Inferior parietal cortex (tissue), 1 donor: ENCODE measurements at regions not wholly inside any gene's neighbourhood (a gene's known extent, or its start where the extent isn't known, plus 50 kb on each side); places are given as distances from the start of the nearest gene placed in this dataset.
"Not testable (repeated sequence)": the region's sequence is repeated elsewhere in the genome, so short reads cannot be mapped to it uniquely, and the experiment has no call there.

ENCODE experiments used
- DNase-seq: peaks from one replicate; pipeline ENCODE4 v3.0.0-alpha.2; 2016; ENCODE audit errors: extremely low spot score

DNA sequence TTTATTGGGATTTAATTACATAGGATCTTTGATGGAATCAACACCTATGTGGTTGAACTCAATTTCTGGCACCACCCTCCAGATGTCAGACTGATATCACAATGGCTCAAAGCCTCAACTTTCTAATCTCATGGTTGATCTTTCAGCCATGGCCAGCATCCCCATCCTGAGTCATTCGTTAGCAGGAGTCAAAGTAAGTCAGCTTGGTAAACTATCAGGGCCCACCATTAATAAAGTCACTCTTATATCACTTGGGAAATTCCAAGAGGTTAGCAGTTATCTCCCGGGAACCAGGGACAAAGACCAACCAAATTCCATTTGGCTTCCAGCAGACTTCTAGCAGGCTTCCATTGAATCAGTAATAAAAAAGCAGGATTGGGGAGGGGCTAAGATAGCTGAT lies 50.7 kb upstream of the TNFSF4 start:
- DNase-seq: no peak

DNA sequence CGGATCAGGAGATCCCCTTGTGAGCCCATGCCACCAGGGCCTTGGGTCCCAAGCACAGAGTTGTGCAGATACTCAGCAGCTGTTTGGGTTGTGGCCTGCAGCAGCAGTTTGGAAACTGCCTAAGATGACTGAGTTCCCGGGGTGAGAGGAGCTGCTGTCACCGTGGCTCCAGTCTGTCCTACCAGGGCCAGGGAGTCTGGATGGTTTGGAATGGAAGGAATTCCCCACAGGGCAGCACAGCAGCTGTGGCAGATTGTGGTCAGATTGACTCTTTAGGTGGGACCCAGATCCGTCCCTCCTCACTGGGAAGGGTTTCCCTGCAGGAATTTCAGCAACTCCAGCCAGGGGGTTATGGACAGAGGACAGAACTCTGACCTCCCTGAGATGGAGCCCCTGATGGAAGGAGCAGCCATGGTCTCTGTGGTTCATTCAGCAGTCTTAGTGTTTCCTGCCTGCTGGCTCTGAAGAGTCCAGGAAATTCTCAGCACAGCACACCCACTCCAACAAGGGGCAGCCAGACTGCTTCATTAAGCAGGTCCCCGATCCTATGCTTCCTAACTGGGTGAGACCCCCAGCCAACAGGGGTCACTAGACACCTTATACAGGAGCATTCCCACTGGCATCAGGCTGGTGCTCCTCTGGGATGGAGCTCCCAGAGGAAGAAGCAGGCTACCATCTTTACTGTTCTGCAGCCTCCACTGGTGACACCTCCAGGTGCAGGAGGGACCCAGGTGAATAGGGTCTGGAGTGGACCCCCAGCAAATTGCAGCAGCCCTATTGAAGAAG lies 51.5 kb upstream of the TNFSF4 start:
- no peak for DNase-seq

DNA sequence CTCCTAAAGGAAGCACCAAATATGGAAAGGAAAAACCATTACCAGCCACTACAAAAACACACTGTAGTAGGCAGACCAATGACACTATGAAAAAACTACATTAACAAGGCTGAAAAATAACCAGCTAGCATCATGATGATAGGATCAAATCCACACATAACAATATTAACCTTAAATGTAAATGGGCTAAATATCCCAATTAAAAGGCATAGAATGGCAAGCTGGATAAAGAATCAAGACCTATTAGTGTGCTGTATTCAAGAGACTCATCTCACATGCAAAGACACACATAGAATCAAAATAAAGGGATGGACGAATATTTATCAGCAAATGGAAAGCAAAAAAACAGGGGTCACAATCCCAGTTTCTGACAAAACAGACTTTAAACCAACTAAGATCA lies 53.2 kb upstream of the TNFSF4 start:
- DNase-seq: not testable (repeated sequence)

DNA sequence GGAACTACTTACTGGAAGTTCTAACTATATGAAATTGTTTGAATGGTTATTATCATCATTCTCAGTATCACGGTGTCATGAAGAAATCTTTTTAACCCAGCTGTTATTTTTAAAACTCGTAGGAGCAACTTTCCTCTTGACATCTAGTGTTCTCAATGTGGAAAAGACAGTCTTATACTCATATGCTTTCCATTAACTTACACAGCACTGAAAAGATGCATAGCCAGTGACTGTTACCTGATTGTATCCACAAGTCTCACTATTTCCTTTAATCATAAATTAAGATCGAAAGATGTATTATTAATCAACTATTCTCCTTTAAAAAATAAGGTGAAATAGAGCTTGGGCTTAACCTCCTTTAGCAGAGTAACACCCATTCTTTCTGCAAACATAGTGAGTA lies 59.7 kb upstream of the TNFSF4 start:
- DNase-seq: no peak

DNA sequence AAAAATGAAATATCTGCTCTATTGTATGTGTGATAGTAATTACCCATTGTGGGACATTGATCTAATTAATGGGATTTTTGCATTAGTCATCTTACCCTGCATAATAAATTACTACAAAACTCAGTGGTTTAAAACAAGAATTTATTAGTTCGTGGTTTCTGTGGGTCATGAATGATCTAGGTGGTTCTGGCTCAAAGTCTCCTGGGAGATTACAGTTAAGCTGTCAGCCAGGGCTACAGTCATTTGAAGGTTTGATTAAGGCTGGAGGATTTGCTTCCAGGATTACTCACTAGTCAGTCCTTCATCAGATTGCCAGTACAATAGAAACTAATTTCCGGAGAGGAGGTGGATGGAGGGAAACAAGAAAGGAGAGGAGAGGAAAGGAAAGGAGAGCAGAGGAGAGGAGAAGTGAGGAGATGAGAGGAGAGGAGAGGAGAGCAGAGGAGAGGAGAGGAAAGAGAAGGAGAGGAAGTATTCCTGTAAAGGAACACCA lies 60.4 kb upstream of the TNFSF4 start:
- DNase-seq: no peak

DNA sequence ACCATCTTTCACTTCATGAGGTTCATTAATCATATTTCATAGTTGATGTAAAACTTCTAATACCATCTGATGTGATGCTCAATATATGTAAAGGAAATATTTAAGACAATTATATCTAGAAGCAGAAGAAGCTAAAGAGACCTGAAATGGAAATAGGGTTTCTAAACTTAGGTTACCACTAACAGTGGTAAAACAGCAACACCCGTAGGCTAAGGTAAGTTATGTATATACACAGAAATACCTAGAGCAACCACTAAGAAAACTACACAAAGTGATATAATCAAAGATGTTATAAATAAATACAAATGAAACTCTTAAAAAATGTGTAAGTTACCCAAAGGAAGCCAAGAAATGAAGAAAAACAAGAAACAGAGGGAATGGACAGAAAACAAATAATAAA lies 61.1 kb upstream of the TNFSF4 start:
- no peak for DNase-seq

DNA sequence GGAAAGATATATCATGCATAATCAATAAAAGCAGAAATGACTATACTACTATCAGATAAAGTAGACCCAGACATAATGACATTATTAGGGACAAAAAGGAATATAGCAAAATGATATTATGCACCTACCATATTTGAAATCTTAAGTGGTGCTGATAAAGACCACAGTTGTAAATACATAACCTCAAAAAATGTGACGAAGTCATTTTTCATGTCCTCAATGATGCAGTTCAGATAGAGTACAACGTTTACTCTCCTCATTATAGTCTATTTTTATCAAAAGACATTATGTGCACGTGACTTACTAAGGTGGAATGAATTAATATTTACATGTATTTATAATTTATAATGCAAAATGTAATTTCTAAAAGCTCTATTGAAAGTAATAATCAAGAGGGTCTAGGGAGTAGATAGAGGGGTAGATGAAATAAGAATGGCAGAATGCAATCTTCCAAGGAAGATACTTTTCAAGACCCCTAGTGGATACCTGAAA lies 61.7 kb upstream of the TNFSF4 start:
- no peak for DNase-seq

DNA sequence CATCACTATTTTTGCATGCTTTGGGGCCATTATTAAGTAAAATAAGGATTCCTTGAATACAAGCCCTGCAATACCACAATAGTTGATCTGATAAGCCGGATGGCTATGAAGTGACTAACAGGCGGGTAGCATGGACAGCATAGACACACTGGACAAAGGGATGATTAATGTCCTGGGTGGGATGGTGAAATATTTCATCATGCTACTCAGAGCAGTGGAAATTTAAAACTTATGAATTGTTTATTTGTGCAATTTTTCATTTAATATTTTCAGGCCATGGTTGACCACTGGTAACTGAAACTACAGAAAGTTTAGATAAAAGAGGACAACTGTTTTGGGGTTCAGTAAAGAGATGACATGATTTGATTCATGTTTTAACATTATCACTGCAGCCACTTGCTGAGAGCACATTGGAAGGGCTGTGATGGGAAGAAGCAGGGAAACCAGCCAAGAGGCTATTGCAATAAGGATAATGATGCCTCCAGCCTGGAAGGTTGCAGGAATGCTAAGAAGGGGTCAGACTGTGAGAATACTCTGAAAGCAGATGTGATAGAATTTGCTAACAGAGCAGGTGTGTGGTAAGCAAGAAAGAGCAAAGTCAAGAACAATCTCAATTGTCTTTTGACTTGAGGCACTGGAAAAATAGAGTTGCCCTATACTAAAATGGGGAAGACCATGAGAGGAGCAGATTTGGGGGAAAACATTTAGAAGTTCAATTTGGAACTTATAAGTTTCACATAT lies 62.5 kb upstream of the TNFSF4 start:
- no peak for DNase-seq

DNA sequence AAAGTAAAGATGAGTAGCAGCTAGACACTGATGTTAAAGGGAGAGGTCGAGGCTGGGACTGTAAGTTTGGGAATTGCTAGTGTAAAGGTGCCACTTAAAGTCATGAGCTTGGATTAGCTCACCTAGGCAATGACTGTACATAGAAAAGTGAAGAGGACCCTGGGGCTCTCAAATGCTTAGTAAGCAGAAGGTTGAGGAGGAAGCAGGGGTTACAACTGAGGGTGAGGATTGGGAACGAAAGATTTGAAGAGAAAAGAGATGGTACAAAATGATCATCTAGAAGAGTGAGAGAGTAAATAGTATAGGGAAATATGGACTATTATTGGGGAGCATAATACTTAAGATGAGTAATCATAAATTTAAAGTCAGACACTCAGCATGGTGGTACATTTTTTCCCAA lies 63.1 kb upstream of the TNFSF4 start:
- DNase-seq: no peak

DNA sequence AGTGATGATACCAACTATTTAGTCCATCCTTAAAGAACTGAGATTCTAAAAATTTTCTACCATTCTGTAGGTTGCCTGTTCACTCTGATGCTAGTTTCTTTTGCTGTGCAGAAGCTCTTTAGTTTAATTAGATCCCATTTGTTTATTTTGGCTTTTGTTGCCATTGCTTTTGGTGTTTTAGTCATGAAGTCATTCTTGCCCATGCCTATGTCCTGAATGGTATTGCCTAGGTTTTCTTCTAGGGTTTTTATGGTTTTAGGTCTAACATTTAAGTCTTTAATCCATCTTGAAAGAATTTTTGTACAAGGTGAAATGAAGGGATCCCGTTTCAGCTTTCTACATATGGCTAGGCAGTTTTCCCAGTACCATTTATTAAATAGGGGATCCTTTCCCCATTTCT lies 63.9 kb upstream of the TNFSF4 start:
- not testable (repeated sequence) for DNase-seq

DNA sequence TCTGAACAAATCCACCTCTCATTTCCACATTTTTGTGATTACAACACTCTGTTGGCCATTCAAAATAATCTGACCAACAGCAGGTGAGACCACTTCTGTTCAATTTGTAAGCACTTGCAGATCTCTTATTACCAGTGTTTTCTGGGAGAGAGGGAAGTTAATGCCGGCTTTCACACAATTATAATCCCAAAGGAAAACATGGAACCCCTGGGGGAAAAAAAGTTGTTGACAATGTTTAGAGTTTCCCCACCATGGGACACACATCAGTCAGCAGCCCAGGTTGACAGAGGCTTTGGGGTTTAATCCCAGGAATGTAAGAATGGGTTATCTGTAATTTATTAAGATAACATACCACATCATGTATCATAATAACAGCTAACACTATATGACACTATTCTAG lies 68.4 kb upstream of the TNFSF4 start:
- DNase-seq: no peak

DNA sequence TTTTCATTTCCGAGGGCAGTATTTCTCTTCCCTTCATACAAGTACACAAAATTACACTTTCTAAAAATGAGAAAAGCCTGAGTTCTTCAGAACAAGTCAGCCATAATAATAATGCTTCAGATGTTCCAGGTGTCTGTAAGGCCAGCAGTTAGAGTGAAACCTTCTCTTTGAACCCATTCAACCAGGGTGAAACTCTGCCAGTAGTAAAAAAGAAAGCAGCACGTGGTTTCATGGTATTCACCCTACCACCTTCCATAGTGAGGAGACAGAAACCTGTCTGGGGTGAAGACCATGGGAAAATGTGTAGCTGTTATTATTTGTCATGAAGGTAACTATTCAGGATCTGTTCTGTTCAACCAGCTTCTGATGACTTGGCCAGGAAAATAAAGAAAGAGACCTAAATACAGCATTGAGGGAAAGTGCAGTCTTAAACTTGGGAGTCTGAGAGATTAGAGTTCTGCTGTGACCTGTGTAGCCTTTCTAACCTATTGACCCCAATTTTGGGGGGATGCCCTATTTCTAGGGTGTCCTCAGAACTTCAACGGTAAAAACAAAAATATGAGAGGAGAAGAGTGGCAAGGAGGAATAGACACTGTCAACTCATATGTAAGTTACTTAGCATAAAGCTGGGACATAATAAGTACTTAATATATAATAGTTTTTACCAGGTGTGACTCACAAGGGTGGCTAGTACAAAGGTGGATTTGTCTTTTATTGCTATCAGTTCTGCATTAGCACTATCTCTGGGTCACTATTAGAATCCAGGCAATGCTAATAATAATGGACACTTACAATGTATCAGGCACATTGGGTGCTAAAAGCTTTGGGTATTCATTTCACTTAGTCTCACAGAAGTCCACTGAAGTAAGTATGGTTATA lies 70.0 kb upstream of the TNFSF4 start:
- no peak for DNase-seq

DNA sequence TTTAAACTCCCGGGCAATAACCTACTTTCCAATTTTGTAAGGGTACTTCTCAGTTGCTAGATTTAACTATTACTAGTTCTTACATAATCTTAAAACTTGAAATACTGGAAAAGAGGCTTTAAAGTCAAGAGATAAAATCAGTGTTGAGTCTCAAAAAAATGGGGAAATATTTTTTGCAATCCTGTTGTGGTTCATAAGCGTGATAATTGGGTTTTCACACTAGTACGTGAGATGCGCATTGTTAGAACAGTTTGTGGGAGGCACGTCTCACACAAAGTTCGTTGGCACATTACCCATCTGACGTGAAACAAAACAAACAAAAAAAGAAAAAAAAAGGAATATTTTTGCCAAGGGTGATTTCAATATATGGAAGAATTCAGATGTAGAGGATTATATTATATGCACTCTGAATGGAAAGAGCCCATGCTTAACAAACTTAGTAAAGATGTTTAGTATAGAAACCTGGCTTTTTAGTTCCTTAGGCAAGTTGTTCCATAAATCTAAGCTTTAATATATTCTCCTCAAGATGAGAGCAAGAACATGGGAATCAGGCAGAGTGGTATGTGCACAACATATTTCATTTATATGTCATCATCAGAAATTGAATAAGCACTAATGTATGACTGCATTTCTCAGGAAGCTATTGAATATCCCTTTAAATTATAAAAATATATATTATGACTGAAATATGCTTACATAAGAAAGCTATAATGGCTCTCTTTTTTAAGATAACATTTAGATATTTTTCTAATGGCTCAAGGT lies 73.9 kb upstream of the TNFSF4 start:
- DNase-seq: no peak

DNA sequence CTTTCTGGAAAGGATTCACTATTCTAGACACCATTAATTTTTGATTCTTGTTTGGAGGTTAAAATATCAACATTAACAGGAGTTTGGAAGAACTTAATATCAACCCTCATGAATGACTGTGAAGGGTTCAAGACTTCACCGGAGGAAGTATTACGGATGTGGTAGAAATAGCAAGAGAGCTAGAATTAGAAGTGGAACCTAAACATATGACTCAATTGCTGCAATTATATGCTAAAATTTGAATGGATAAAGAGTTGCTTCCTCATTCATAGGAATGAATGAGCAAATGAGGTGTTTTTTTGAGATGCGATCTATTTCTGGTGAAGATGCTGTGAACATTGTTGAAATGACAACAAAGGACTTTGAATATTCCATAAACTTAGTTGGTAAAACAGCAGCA lies 77.9 kb upstream of the TNFSF4 start:
- DNase-seq: no peak

DNA sequence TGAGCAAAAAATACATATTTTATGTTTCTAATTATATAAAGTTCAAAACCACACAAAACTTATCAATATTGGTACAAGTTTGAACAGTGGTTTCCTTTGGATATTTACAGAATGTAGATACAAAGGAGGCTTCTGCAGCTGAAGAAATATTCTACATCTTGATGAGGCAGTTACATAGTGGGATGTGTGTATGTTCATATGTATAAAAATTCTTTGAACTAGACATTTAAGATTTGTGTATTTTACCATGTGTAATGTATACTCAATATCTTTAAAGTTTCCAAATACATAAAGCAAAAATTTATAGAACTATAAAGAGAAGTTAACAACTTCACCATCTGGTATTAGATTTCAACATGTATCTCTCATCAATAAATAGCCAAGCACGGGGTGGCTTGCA lies 80.7 kb upstream of the TNFSF4 start:
- DNase-seq: no peak

DNA sequence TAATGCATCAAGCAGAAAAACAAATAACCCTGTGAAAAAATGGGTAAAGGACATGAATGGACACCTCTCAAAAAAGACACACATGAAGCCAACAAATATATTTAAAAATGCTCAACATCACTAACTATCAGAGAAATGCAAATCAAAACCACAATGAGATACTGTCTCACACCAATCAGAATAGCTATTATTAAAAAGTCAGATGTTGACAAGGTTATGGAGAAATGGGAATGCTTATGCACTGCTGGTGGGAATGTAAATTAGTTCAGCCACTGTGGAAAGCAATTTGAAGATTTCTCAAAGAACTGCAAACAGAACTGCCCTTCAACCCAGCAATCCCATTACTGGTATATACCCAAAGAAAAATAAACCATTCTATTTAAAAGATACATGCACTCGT lies 86.6 kb upstream of the TNFSF4 start:
- no peak for DNase-seq

DNA sequence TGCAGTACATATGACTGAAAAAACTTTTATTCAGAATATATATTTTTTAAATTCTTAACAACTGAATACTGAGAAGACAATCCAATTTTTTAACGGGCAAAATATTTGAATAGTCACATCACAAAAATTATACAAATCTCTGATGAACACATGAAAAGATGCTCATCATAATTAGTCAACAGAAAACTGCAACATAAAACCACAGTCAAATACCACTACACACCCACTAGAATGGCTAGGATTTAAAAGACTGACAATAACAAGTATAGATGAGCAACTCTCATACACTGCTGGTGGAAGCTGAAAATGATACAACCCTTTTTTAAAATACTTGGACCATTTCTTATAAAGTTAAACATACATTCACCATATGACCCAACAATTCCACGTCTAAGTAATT lies 87.7 kb upstream of the TNFSF4 start:
- DNase-seq: no peak

DNA sequence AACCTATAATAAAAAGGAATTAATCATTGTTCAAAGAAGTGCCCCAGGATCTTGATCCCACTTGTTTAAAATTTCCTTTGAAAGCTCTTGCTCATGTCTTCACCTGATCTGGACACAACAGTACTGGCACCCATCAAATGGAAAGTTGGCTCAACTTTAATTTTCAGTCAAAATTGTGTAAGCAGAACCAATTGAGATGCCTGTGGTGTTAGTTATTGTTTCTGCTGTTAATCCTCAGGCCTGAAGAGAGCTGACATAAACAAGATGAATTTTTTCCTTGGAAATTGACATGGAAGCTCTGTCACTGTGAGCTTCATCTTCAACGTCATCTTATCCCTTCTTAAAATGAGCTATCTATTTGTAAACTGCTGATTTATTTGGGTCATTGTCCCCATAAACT lies 88.3 kb upstream of the TNFSF4 start:
- DNase-seq: no peak

DNA sequence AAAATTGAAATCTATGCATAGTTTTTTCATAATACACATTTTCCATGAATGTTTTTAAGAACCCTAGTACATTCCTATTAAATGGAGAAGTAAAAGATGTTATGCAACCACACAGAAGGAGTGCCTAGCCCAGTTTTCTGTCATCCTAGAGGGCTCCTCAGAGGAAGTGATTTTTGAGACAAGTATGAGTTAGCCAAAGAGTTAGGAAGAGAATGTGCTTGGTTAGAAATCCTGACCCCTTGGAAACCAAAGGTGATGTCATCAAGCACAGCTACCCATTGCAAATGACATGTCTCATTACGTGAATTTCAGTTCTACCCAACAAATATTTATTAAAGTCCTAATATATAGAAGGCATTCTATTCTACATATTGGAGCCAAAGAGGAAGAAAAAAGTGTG lies 88.9 kb upstream of the TNFSF4 start:
- DNase-seq: no peak

DNA sequence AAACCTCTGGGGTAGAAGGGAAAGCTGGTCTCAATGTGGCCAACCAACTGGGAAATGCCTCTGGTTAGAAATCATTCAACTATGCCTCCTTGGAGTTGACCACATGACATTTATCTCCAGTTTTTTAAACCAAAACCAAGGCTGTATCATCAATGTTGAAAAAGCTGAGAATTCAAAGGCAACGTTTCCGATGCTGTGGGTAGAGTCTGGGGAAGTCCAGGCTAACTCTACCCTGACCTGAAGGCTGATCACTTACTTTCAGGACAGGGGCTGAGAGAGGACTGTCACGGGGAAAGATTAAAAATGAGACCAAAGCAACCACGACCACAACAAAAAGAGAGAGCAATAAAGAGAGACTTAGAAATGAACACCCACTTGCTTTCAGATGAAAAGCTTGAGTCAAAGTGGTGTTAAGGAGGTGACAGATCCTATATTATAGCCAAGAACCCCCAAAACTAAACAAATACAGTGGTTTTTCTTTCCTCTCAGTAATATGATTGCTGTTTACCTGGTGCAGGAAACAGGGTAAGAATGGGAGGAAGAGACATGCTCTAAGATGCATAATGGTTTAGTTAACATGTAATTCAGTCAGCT lies 90.8 kb upstream of the TNFSF4 start:
- no peak for DNase-seq
